ENCODE measurements at regions not wholly inside any gene's neighbourhood (a gene's known extent, or its start where the extent isn't known, plus 50 kb on each side); places are given as distances from the start of the nearest gene placed in this dataset.

- no peak for DNase-seq
Observed at GRCh38 chr1:36572906-36573305, 90.2 kb upstream of the CSF3R start.

GRCh38 chr1:36572142-36572715 lies 89.5 kb upstream of the CSF3R start:
- no peak for DNase-seq

- no peak for DNase-seq
Observed at GRCh38 chr1:36571106-36571505, 88.4 kb upstream of the CSF3R start.

GRCh38 chr1:36570478-36571060 lies 87.9 kb upstream of the CSF3R start:
- no peak for DNase-seq

- DNase-seq: no peak
Observed at GRCh38 chr1:36570006-36570405, 87.3 kb upstream of the CSF3R start.

- DNase-seq: no peak
Observed at GRCh38 chr1:36567601-36568341, 85.1 kb upstream of the CSF3R start.

- no peak for DNase-seq
Observed at GRCh38 chr1:36565576-36566501, 83.1 kb upstream of the CSF3R start.

- no peak for DNase-seq
Observed at GRCh38 chr1:36562181-36562685, 79.5 kb upstream of the CSF3R start.

- no peak for DNase-seq
Observed at GRCh38 chr1:36561361-36561724, 78.6 kb upstream of the CSF3R start.

GRCh38 chr1:36560621-36561360 lies 78.1 kb upstream of the CSF3R start:
- DNase-seq: no peak

- no peak for DNase-seq
Observed at GRCh38 chr1:36560177-36560576, 77.5 kb upstream of the CSF3R start.

- DNase-seq: no peak
Observed at GRCh38 chr1:36559061-36559460, 76.3 kb upstream of the CSF3R start.

GRCh38 chr1:36557041-36558000 lies 74.6 kb upstream of the CSF3R start:
- DNase-seq: no peak

- DNase-seq: no peak
Observed at GRCh38 chr1:36555041-36555440, 72.3 kb upstream of the CSF3R start.

- no peak for DNase-seq
Observed at GRCh38 chr1:36554323-36554628, 71.6 kb upstream of the CSF3R start.

GRCh38 chr1:36553591-36554322 lies 71.0 kb upstream of the CSF3R start:
- no peak for DNase-seq

GRCh38 chr1:36542962-36543515 lies 60.3 kb upstream of the CSF3R start:
- DNase-seq: no peak

- DNase-seq: no peak
Observed at GRCh38 chr1:36542024-36542961, 59.6 kb upstream of the CSF3R start.

- DNase-seq: no peak
Observed at GRCh38 chr1:36540056-36540455, 57.3 kb upstream of the CSF3R start.
